Transverse colon (tissue), 4 donors: ENCODE measurements at regions not wholly inside any gene's neighbourhood (a gene's known extent, or its start where the extent isn't known, plus 50 kb on each side); places are given as distances from the start of the nearest gene placed in this dataset.

Experiments
- DNase-seq: peaks from one replicate; pipeline ENCODE4 v3.0.0-alpha.2; 2019
- H3K27ac ChIP-seq, 4 donors: fragments of 200-600 bp; sonication (generic); 2 replicates each; pipeline ENCODE4 v1.5.1; 2016 to 2018; ENCODE audit warnings: inconsistent platforms in 4 of 4
- H3K27me3 ChIP-seq: fragments of 200-600 bp; sonication (generic); 2 replicates; pipeline ENCODE4 v1.5.1; 2017; ENCODE audit warnings: inconsistent platforms
- H3K36me3 ChIP-seq, 4 donors: fragments of 200-600 bp; sonication (generic); 2 replicates each; pipeline ENCODE4 v1.5.1; 2017 to 2019; ENCODE audit warnings: inconsistent platforms in 4 of 4
- H3K4me1 ChIP-seq, 4 donors: fragments of 200-600 bp; sonication (generic); 2 replicates each; pipeline ENCODE4 v1.5.1; 2017 to 2020; ENCODE audit warnings: inconsistent platforms in 4 of 4
- H3K4me3 ChIP-seq, 4 donors: fragments of 200-600 bp; sonication (generic); 1 replicate in 1 of 4; 2 replicates in 3 of 4; pipeline versions ENCODE4 v1.5.1 to v1.6.1; 2017 to 2019; ENCODE audit warnings: inconsistent platforms in 4 of 4
- H3K9me3 ChIP-seq, 2 donors: fragments of 200-600 bp; sonication (generic); 2 replicates each; pipeline ENCODE4 v1.5.1; 2017 to 2019; ENCODE audit warnings: inconsistent platforms in 2 of 2
- CTCF ChIP-seq, 5 experiments: fragments of 200-600 bp in 3 of 5; fragments of 450-650 bp in 2 of 5; sonication (generic) in 3 of 5; IDR thresholded peaks; 1 replicate in 2 of 5; 2 replicates in 3 of 5; pipeline ENCODE4 v1.5.1; 2016 to 2017; ENCODE audit warnings: antibody characterized with exemption in 5 of 5, inconsistent platforms in 3 of 5, mild to moderate bottlenecking in 2 of 5, moderate library complexity in 1 of 5
- EP300 ChIP-seq: sonication (generic); formaldehyde crosslinking; IDR thresholded peaks from one replicate; pipeline ENCODE4 v1.6.1; 2017; ENCODE audit warnings: antibody characterized with exemption, low read depth
- POLR2A ChIP-seq: fragments of 450-650 bp; IDR thresholded peaks from one replicate; pipeline ENCODE4 v1.6.1; 2016; ENCODE audit warnings: antibody characterized with exemption, mild to moderate bottlenecking, moderate library complexity
- POLR2AphosphoS5 ChIP-seq, 3 donors: sonication (generic); formaldehyde crosslinking; IDR thresholded peaks; one replicate each; pipeline ENCODE4 v1.6.1; 2016; ENCODE audit warnings: antibody characterized with exemption in 3 of 3
- whole genome bisulfite sequencing, 2 donors: methylation state at CpG; one replicate each; pipeline ENCODE4 v1.1.5; 2018; ENCODE audit warnings: low coverage in 1 of 2; 5-methylcytosine and 5-hydroxymethylcytosine counted together
- in situ Hi-C, 4 donors: fragments of 200-750 bp; cut with MboI; loops; one replicate each; pipeline versions ENCODE4 v1.15.0 to v1.15.1; 2017; ENCODE audit warnings: low sequenced_read_pairs in 3 of 4, low pct_ligation_motif_present in 1 of 4, low pct_unique_long_range_greater_than_20kb in 1 of 4
- intact Hi-C: fragments of 100-400 bp; cut with DNase I; formaldehyde crosslinking; loops from one replicate; pipeline ENCODE4 v1.15.1; 2023; ENCODE audit warnings: low total_unique reads

DNA sequence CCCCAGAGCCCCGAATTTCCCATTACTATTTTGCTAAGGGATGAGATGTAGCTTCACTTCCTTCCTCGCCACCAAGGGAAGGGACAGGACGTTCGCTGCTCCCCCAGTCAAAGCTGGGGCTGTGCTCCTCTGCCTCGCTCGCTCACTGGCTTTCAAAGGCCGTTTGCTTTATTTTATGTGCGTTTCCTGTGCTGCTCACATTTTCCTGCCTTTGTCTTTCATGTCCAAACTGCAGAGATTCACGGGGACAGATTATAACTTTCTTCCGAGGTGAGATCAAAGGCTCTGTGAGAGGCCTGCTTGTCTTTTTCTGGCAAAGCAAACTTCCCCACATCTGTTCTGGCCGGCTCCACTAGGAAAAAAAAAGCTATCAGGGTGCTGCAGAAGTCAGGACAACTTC, 76.0 kb upstream of the FZD10 start:
- intact Hi-C loops: no loop called here
- no peak for DNase-seq
- no peaks in the 10 kb centered on the region for H3K9me3 ChIP-seq
- H3K36me3 ChIP-seq: no peaks in the 10 kb centered on the region
- WGBS, 2 donors: 27 to 52% methylated on average over 4 to 11 of the region's 11 CpGs
- no peak for TF ChIP-seq POLR2A
- no peak for TF ChIP-seq EP300
- no peak for TF ChIP-seq CTCF (IDR thresholded peaks at IDR 0.05)
- TF ChIP-seq POLR2AphosphoS5 (IDR thresholded peaks at IDR 0.05): no peak
- in situ Hi-C loops: no loop called here
- no peak overlapping the region for H3K4me3 ChIP-seq
- no peaks in the 10 kb centered on the region for H3K27me3 ChIP-seq
- no peaks in the 10 kb centered on the region for H3K4me1 ChIP-seq
- H3K27ac ChIP-seq: no peak overlapping the region

DNA sequence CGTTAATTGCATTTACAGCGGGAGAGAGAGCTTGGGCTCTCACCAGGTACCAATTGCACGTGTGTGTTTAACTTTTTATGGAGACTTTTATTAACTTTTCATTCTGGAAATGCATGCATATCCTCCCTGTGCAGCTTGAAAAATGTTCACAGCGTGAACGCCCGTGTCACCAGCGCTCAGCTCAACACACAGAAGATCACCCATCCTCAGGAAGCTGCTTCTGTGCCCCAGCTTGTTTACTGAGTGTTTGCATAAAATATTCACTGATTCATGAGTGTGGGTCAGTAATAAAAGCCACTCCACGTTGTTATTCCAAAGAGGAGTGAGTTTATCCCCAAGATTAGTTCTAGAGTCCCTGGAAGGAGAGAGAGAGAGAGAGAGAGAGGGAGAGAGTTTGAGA, 75.5 kb upstream of the FZD10 start:
- intact Hi-C loops (no loop called here), in situ Hi-C loops (no loop called here)
- H3K9me3 ChIP-seq: no peaks in the 10 kb centered on the region
- no peak overlapping the region for H3K27ac ChIP-seq
- DNase-seq: no peak
- WGBS, 2 donors: 0 to 20% methylated on average over 1 to 8 of the region's 8 CpGs
- no peaks in the 10 kb centered on the region for H3K4me1 ChIP-seq
- no peak for TF ChIP-seq CTCF (IDR thresholded peaks at IDR 0.05)
- no peak for TF ChIP-seq EP300
- TF ChIP-seq POLR2A: no peak
- TF ChIP-seq POLR2AphosphoS5 (IDR thresholded peaks at IDR 0.05): no peak
- H3K36me3 ChIP-seq: no peaks in the 10 kb centered on the region
- H3K4me3 ChIP-seq: no peak overlapping the region
- no peaks in the 10 kb centered on the region for H3K27me3 ChIP-seq

GRCh38 chr12:130087222-130087621, 75.0 kb upstream of the FZD10 start:
- DNase-seq: no peak
- WGBS, 2 donors: 40 to 62% methylated on average over 1 to 11 of the region's 11 CpGs
- Histone ChIP-seq H3K4me1 (no peaks in the 10 kb centered on the region), H3K27me3 (no peaks in the 10 kb centered on the region), H3K36me3 (no peaks in the 10 kb centered on the region), H3K27ac (no peak overlapping the region), H3K9me3 (no peaks in the 10 kb centered on the region), H3K4me3 (no peak overlapping the region)
- TF ChIP-seq CTCF (IDR thresholded peaks at IDR 0.05) (no peak), EP300 (no peak), POLR2AphosphoS5 (IDR thresholded peaks at IDR 0.05) (no peak), POLR2A (no peak)
- intact Hi-C loops (no loop called here), in situ Hi-C loops (no loop called here)

DNA sequence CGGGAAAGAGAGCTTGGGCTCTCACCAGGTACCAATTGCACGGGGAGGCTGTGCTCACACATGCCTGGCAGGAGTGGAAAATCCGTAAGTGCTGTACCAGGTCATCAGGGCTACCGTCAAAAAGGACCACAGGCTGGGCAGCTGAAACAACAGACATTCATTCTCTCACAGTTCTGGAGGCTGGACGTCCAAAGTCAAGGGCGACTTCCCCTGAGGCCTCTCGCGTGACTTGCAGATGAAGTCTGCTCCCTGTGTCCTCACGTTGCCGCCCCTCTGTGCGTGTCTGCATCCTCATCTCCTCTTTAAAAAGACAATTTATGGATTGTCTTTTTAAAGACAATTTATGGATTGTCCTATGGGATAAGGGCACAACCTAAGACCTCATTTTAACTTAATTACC, 73.8 kb upstream of the FZD10 start:
- in situ Hi-C loops: no loop called here
- no peak for DNase-seq
- WGBS, 2 donors: 65 to 79% methylated on average over 5 to 11 of the region's 11 CpGs
- Histone ChIP-seq H3K27ac (no peak overlapping the region), H3K4me1 (no peaks in the 10 kb centered on the region), H3K9me3 (no peaks in the 10 kb centered on the region), H3K4me3 (no peak overlapping the region), H3K36me3 (no peaks in the 10 kb centered on the region), H3K27me3 (no peaks in the 10 kb centered on the region)
- intact Hi-C loops: no loop called here
- TF ChIP-seq CTCF (IDR thresholded peaks at IDR 0.05): no peak
- no peak for TF ChIP-seq POLR2AphosphoS5 (IDR thresholded peaks at IDR 0.05)
- TF ChIP-seq POLR2A: no peak
- TF ChIP-seq EP300: no peak
